DND-41 (cell line): ENCODE measurements at regions not wholly inside any gene's neighbourhood (a gene's known extent, or its start where the extent isn't known, plus 50 kb on each side); places are given as distances from the start of the nearest gene placed in this dataset.

ENCODE experiments used
- ATAC-seq: fragments of 200-7000 bp; cut with Tn5 transposase; 3 replicates; pipeline ENCODE4 v1.9.1; 2021; ENCODE audit warnings: low read depth; ENCODE audit not compliant: insufficient read depth
- DNase-seq: peaks from one replicate; pipeline ENCODE4 v3.0.0-alpha.2; 2020
- H2AFZ ChIP-seq: 2 replicates; pipeline ENCODE4 v1.6.0; 2012; ENCODE audit warnings: low read depth, low read length
- H3K27ac ChIP-seq: 2 replicates; pipeline ENCODE4 v1.5.1; 2012; ENCODE audit warnings: low read length, inconsistent platforms
- H3K27me3 ChIP-seq: fragments of 200-600 bp; sonication (generic); 2 replicates; pipeline ENCODE4 v1.6.0; 2012; ENCODE audit warnings: low read length, mild to moderate bottlenecking, inconsistent platforms; ENCODE audit not compliant: insufficient read depth, poor library complexity
- H3K36me3 ChIP-seq: 2 replicates; pipeline ENCODE4 v1.5.1; 2012; ENCODE audit warnings: low read length, inconsistent platforms; ENCODE audit not compliant: insufficient read depth
- H3K4me1 ChIP-seq: 2 replicates; pipeline ENCODE4 v1.5.1; 2012; ENCODE audit warnings: mild to moderate bottlenecking, low read length; ENCODE audit not compliant: insufficient read depth
- H3K4me2 ChIP-seq: 2 replicates; pipeline ENCODE4 v1.6.0; 2012; ENCODE audit warnings: mild to moderate bottlenecking, moderate library complexity, low read length, inconsistent platforms; ENCODE audit not compliant: insufficient read depth
- H3K4me3 ChIP-seq, 2 experiments: fragments of 200-600 bp in 1 of 2; shearing (Covaris generic) in 1 of 2; 2 replicates each; pipeline ENCODE4 v1.5.1; 2012 to 2016; ENCODE audit warnings: inconsistent platforms in 2 of 2, low read length in 2 of 2, mild to moderate bottlenecking in 2 of 2, low read depth in 1 of 2, moderate library complexity in 1 of 2
- H3K79me2 ChIP-seq: 2 replicates; pipeline ENCODE4 v1.6.0; 2012; ENCODE audit warnings: low read length, inconsistent platforms; ENCODE audit not compliant: insufficient read depth
- H3K9ac ChIP-seq: 2 replicates; pipeline ENCODE4 v1.6.0; 2012; ENCODE audit warnings: low read depth, mild to moderate bottlenecking, inconsistent platforms, low read length, moderate library complexity
- H3K9me3 ChIP-seq: 2 replicates; pipeline ENCODE4 v1.5.1; 2012; ENCODE audit warnings: low read length, moderate library complexity, mild to moderate bottlenecking, inconsistent platforms; ENCODE audit not compliant: insufficient read depth, severe bottlenecking
- H4K20me1 ChIP-seq: 2 replicates; pipeline ENCODE4 v1.6.0; 2012; ENCODE audit warnings: low read length; ENCODE audit not compliant: insufficient read depth
- EZH2 ChIP-seq: IDR thresholded peaks from 3 replicates; pipeline ENCODE4 v1.6.1; 2012; ENCODE audit warnings: borderline replicate concordance, low read depth, mild to moderate bottlenecking, moderate library complexity, low read length, inconsistent platforms; ENCODE audit not compliant: severe bottlenecking
- TF ChIP-seq, protein P1 (sequence below): IDR thresholded peaks from 2 replicates; pipeline ENCODE4 v1.5.1; 2012; ENCODE audit warnings: borderline replicate concordance, low read length, moderate library complexity, mild to moderate bottlenecking; ENCODE audit not compliant: poor library complexity, severe bottlenecking; ENCODE audit errors: extremely low read depth

DNA sequence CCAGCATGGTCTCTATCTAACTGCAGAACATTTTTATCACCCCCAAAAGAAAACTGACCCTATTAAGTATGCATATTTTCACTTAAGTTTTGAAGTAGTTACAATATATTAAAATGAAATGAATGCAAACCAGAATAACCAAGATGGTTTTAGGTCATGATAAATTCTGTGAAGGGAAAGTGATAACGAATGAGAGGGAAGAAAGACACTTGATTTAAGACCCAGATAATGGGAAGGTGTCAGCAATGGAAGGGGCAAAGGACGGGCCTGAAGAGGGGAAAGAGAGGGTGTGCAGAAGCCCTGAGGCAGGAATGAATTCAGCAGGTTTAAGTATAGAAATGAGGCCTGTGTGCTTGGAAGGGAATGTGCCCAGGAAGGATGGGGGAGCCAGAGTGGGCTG lies 61.1 kb upstream of the IGFBP3 start:
- Histone ChIP-seq H3K9ac (no peak overlapping the region), H4K20me1 (no peaks in the 10 kb centered on the region), H3K79me2 (no peaks in the 10 kb centered on the region), H3K9me3 (no peaks in the 10 kb centered on the region), H3K4me3 (no peak overlapping the region), H3K27me3 (peaks cover 8% of the 10 kb centered on the region), H3K27ac (no peak overlapping the region), H3K36me3 (no peaks in the 10 kb centered on the region), H3K4me1 (no peaks in the 10 kb centered on the region), H2AFZ (no peak overlapping the region), H3K4me2 (no peak overlapping the region)
- no peak for DNase-seq
- no peak for ATAC-seq
- TF ChIP-seq, protein P1, sequence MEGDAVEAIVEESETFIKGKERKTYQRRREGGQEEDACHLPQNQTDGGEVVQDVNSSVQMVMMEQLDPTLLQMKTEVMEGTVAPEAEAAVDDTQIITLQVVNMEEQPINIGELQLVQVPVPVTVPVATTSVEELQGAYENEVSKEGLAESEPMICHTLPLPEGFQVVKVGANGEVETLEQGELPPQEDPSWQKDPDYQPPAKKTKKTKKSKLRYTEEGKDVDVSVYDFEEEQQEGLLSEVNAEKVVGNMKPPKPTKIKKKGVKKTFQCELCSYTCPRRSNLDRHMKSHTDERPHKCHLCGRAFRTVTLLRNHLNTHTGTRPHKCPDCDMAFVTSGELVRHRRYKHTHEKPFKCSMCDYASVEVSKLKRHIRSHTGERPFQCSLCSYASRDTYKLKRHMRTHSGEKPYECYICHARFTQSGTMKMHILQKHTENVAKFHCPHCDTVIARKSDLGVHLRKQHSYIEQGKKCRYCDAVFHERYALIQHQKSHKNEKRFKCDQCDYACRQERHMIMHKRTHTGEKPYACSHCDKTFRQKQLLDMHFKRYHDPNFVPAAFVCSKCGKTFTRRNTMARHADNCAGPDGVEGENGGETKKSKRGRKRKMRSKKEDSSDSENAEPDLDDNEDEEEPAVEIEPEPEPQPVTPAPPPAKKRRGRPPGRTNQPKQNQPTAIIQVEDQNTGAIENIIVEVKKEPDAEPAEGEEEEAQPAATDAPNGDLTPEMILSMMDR, result no peak
- TF ChIP-seq EZH2, result no peak

DNA sequence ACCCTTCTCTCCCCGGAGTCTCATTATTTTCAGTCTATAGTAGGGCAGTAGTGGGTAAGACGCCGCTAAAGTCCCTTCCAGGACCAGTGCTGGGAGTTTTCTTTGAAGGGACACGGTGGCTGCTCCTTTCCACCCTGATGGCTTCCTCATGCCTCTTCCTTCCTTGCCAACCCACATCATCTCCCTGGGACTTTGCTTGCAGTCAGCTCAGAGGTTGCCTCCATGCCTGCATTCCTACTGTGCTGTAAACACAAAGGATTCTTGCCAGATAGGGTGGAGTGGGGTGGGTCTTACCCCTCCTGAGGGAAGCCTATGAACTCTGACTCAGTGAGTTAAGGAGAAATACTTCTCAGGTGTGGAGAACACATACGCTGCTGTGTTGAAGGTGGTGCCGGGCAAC lies 59.9 kb upstream of the IGFBP3 start:
- no peak overlapping the region for H2AFZ ChIP-seq
- no peaks in the 10 kb centered on the region for H4K20me1 ChIP-seq
- H3K4me3 ChIP-seq, result no peak overlapping the region
- no peak overlapping the region for H3K27ac ChIP-seq
- ATAC-seq (no peak), DNase-seq (no peak)
- H3K4me1 ChIP-seq, result no peaks in the 10 kb centered on the region
- no peak overlapping the region for H3K9ac ChIP-seq
- H3K4me2 ChIP-seq, result no peak overlapping the region
- TF ChIP-seq EZH2, result no peak
- TF ChIP-seq, protein P1, result no peak
- peaks cover 8% of the 10 kb centered on the region for H3K27me3 ChIP-seq
- no peaks in the 10 kb centered on the region for H3K79me2 ChIP-seq
- no peaks in the 10 kb centered on the region for H3K36me3 ChIP-seq
- no peaks in the 10 kb centered on the region for H3K9me3 ChIP-seq

DNA sequence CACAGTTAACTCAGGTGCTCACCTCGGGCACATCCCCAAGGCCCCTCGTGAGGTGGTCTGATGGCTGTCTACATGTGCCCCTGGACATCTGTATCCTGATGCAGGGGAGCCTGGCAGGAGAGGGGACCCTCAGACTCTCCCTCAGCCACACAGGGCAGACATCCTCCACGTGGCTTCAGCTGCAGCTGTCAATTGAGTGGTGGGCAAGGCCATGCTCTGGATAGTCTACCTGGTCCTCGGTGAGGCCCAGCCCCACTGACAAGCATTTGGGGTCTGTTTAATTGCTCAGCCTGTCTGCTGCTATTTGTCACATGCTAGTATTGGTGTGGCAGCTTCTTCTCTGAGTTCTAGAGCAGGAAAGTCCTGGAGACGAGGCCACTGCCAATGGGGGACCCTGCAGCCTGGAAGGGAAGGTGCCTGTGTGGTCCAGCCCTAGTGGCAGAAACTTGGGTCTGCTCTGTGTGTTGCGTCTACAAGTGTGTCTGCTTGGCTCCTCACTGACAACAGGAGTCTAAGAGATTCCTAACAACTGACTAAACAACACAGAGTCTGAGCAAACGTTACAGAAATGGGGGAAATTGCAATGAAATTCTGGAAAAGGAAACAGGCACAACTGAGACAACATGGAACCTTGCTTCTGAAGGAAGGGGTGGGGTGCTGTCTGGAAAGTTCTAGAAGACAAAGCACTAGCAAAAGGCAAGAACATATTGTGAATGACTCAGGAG lies 59.3 kb upstream of the IGFBP3 start:
- no peak overlapping the region for H3K4me3 ChIP-seq
- H3K9ac ChIP-seq, result no peak overlapping the region
- H2AFZ ChIP-seq, result no peak overlapping the region
- H4K20me1 ChIP-seq, result no peaks in the 10 kb centered on the region
- H3K27me3 ChIP-seq, result peaks cover 8% of the 10 kb centered on the region
- ATAC-seq (no peak), DNase-seq (no peak)
- TF ChIP-seq, protein P1, result no peak
- no peak for TF ChIP-seq EZH2
- no peaks in the 10 kb centered on the region for H3K79me2 ChIP-seq
- no peak overlapping the region for H3K4me2 ChIP-seq
- H3K4me1 ChIP-seq, result no peaks in the 10 kb centered on the region
- no peaks in the 10 kb centered on the region for H3K9me3 ChIP-seq
- no peak overlapping the region for H3K27ac ChIP-seq
- no peaks in the 10 kb centered on the region for H3K36me3 ChIP-seq
